Tongue (tissue), 1 donor: ENCODE measurements at regions not wholly inside any gene's neighbourhood (a gene's known extent, or its start where the extent isn't known, plus 50 kb on each side); places are given as distances from the start of the nearest gene placed in this dataset.

Experiments
- DNase-seq: peaks from one replicate; pipeline ENCODE4 v3.0.0-alpha.2; 2015

DNA sequence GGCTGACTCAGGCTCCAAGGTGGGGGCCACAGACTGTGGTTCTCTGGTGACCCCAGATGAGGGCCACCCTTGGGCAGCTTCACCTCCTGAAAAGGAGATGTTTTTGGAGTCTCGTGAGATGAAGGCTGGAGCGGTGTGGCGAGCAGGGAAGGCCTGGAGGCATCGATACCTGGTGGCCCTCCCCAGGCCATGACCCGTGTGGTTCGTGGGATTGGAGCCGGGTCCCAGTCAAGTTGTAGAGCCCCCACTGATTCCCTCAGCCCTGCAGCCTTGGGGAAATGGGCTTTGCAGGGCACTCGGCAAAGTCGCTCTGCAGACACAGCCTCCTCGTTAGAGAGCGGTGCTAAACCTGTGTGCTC, 1083.4 kb downstream of the BRD1 start:
- no peak for DNase-seq

DNA sequence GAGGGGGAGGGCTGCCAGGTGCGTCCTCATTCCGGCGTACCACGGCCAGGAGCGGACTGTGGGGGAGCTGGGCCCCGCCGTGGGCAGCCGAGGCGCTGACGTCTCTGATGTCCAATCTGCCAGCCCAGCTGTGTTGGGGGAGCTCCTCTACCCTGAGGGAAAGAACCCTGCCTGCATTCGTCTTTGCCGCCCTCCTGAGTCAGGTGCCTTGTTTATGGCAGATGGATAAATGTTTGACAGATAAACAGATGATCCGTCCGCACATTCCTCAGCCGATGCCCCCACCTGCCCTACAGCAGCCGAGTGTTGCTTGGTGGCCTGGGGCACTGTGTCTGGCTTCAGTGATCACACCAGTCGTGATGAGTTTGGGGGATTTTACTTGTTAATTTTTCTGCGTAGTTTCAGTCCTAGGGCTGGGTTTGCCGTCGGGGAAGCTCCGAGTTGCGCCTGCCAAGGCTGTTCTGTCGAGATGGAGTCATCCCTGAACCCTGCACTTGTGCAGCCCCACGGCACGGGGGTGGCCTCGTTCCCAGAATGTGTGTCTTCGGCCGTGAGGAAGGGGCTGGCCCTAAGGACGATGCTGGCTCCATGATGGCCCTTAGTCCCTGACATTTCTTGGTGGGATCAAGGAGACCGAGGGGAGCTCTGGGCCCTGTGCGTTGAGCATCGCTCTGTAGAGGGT, 1083.9 kb downstream of the BRD1 start:
- no peak for DNase-seq

DNA sequence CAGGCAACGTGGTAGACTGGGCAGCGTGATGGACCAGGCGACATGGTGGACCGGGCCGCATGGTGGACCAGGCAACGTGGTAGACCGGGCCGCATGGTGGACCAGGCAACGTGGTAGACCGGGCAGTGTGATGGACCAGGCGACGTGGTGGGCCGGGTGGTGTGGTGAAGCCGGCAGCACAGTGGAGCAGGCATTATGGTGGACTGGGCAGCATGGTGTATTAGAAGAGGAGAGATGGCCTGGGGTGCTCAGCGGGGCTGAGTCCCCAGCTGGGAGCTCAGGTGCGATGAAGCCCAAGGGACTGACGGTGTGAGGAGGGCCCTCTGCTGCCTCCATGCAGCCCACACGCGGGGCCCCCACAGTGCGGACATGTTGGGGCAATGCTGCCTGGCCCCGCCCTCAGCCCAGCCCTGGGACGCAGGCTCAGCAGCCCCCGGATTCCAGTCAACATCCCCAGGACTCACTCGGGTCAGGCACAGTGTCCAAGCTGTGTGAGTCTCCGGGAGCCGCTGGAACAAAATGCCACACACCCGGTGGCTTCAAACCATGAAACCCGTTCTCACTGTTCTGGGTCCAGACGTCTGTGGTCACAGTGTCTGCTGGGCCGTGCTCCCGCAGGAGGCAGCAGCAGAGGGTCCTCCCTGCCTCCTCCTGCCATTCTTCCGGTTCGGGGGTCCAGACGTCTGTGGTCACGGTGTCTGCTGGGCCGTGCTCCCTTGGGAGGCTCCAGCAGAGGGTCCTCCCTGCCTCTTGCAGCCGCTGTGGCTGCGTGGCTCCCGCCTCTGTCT, 1084.9 kb downstream of the BRD1 start:
- no peak for DNase-seq

DNA sequence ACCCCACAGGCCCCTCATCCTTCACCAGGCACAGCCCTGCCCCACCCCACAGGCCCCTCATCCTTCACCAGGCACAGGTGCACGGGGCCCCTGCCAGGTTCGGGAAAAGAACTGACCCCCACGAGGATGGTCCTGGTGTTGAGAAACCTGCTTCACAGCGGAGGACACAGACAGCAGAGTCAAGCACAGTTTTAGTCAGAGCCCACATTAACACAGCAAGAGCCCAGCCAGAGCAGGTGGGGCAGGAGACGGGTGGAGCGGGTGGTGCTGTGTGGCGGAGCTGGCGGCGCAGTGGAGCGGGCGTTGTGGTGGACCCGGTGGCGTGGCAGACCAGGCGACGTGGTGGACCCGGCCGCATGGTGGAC, 1085.5 kb downstream of the BRD1 start:
- DNase-seq, result no peak

DNA sequence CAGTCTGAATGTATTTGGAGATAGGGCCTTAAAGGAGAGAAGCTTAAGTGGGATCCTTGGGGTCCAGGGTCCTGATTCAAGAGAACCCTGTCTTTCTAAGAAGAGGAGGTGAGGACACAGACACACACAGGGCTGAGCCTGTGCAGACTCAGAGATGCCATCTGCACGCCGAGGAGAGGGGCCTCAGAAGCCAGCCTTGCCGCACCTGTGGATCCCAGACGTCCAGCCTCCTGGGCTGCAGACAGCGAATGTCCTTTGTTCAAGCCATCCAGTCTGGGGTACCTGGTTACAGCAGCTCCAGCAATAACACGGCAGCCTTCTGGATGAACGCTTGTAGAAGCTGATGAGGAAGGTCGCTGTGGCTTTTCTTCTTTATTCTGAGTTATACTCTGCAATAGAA, 1086.1 kb downstream of the BRD1 start:
- DNase-seq, result no peak

DNA sequence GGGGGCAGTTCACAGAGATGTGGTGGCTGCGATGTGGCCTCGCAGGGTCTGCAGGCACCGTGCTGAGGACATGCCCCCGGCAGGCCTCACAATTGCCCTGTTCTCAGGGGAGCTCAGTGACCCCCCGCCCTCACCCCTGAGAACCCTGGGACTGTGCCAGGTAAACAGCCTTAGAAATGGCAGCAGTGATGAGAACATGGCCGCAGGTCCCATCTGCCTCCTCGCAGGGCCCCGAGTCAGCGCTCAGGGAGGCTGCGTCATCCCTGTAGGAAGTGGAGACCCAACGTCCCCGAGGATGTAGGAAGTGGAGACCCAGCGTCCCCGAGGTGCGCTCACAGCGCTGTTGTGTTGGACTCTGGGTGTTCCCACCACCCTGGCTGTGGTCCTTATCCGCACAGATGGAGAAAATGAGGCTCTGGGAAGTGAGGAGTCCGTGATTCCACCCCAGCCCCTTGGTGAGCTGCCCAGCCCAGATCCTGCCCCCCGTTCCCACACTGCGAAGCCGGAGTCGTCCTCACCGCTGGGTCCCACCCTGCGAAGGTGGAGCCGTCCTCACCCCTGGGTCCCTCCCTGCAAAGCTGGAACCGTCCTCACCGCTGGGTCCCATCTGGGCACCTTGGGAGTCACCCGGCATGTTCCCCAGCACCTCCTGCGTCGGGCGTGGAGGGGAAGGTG, 1086.8 kb downstream of the BRD1 start:
- no peak for DNase-seq

DNA sequence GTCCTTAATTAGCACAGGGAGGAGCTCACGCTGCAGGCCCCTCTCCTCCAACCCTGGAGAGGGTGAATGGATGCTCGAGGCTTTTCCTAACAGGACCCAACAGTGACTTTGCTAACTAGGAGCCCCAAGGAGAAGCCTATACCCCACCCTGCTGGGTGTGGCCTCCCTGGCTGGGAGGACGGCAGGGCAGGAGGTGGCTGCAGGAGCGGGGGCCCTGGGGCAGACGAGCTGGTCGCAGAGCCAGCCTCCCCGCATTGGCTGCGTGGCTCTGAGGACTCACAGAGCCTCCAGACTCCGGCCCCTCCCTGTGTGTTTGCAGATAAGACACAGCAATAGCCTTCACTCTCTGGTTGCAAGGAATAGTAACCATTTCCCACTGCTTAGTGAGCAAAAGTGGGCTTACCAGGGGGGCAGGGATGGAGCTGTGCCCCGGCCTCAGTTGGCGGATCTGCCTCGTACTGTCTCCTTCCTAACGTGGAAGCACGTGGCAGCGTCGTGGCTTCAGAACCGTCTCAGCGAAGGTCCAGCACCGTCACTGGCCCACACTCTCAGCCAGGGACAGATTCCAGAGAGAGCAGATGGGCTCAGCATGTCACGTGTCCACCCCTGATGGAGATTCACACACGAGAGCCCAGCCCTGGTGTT, 1087.5 kb downstream of the BRD1 start:
- DNase-seq, result no peak

DNA sequence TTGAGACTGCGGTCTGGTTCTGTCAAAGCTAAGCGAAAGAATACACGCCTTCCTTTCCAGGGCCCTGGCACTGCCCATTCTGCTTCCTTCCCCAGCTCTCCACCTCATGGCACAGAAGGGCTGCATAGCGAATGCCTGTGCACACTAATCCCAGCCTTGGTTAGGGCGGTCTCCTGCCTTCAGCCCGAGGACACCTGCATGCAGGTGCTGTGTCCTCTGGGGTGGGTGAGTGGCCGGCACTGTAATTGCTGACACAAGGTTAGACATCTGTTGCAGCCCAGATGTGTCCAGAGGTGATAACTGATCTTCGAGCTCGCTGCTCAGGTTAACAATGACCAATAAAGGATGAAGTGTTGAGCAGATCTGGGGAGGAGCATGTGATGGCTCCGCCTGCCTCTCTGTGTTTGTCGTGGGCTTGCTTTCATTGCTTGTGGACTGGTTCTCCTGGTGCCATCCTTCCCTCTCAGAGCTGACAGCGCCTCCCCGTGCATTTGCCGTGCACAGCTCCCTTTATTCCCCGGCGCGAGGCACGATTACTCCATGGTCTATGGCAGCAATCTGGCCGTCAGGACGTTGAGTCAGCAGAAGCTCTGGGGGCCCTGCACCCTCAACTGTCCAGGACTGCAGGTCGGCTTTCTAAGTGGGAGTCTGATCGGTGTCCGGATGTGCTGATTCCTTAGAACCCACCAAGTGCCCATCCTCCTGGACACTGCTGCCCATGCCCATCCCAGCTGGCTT, 1088.2 kb downstream of the BRD1 start:
- DNase-seq, result no peak

DNA sequence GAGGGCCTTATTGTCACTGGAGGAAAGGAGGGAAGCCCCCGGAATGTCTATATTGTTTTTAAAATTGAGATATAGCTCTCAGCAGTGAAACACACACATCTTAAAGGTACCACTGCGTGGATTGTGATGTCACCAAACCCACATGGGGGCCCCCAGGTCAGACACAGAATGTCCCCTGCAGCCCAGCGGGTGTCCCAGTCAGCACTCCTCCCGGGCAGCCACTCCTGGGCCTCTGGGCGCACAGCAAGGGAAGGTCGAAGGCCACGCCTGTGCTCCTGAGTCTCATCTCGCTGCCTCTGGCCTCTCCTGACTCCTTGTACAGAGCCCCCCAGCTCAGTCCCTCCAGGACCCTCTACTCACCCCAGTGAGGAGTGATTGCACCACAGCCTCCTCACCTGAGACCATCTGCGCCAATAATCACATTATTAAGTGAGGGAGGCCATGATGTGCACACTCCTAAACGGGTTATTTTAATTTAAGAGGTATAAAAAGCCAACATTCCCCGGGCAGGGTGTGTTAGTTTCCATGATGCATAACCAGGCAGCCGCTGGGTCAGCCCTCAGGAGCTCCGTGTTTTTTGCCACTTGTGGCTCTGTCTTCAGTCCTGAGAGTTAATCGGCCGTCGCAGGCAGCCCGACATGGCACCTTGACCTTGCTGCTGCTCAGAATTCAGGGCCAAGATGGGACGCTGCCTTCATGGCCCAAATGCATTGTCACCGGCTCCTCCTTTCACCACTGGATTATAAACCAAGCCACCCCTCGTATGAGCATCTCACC, 1089.3 kb downstream of the BRD1 start:
- DNase-seq, result no peak

DNA sequence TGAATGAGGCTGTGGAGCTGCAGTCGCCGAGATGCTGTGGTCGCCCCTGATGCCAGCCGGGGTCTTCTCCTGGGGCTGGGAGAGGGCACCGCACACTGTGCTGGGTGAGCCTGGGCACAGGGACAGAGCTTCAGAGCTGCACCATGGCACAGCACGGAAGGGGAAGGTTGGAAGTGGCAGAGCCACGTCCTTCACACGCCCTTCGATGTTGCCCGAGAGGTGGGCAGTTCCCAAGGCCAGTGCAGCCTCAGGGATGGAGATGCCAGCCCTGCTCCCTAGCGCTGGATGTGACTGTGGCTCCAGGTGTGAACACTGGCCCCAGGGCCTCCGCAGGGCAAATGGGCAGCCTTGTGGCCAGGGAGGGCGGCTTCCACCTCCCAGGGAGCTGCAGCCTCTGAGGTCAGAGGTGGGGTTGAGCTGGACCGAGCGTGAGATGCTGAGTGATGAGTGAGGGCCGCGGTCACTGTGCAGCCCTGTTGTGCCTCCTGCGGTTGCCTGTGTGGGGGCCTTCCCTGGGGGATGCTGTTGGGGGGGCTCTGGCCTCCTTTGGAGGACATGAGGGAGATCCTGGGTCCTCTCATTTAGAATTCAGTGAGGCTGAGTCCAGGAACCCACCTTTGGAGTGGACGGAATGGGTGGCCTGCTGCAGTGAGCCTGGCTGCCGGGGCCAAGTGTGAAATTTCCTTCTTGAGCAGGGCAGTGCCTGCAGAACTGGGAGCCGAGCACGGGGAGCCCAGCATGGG, 1090.0 kb downstream of the BRD1 start:
- DNase-seq, result no peak

DNA sequence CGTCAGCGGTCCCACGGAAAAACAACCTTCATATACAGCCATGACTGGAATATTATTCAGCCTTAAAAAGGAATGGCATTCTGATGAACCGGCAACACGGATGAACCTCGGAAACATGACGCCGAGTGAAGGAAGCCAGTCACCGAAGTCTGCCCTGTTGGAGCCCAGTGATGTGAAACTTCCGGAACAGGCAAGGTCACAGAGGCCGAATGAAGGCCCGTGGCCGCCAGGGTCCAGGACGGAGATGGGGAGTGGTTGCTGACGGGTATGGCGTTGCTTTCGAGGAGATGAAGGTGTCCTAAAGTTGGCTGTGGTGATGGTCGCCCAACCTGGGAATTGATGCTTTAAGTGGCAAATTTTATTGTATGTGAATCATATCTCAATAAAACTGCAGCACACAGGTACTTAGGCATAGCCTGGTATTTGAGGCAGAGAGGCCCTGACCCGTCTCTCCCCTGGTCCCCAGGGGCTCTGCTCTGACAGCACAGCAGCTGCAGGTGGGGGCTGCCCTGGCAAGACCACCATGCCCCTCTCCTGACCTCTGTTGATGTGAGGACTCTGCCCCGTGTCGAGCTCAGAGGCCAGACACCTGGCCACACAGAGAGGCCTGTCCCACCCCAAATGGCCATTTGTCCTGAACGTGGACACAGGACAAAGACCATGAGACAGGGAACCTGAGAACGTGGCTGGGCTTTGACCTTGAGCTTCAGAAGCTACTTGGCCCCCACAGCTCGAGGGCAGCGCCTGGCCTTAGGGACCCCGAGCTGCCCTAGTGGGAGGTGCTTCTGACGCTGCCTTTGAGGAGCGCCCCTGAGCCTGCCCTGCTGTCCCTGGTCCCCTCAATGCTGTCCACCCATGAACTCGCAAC, 1090.8 kb downstream of the BRD1 start:
- no peak for DNase-seq

DNA sequence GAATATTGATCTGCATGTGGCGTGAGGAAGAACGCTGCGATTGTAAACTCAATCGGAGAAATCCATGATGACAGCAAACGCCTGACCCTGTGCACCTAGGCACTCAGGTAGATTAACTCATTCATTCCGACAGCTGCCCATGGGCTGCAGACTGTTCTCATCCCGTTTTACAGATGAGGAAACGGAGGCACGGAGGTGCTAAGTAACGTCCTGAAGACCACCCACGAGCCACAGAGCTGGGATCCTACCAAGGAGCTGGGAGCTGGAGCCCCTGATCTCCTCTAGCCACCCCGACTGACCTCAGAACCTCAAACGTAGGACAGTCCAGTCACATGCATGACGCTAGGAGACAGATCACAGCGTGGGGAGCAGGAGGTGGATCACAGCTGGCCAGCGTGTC, 1092.7 kb downstream of the BRD1 start:
- DNase-seq, result no peak

DNA sequence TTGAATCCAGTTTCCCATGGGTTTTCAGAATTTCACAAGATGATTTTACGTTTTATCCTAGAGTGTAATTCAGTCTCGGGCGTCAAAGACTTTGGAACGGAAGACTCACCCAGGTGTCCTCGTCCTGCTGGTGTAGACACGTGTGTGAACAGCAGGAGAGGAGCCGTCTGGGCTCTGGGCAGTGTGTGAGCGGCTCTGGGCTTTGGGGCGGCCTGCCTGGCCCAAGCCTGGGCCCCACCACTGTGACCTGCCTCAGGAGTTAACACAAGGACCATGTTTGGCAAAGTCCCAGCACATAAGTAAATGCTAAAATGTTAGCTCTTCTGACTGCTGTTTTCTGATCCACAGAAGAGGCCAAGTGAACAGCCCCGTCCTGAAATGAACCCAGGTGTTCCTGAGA, 1093.3 kb downstream of the BRD1 start:
- no peak for DNase-seq

DNA sequence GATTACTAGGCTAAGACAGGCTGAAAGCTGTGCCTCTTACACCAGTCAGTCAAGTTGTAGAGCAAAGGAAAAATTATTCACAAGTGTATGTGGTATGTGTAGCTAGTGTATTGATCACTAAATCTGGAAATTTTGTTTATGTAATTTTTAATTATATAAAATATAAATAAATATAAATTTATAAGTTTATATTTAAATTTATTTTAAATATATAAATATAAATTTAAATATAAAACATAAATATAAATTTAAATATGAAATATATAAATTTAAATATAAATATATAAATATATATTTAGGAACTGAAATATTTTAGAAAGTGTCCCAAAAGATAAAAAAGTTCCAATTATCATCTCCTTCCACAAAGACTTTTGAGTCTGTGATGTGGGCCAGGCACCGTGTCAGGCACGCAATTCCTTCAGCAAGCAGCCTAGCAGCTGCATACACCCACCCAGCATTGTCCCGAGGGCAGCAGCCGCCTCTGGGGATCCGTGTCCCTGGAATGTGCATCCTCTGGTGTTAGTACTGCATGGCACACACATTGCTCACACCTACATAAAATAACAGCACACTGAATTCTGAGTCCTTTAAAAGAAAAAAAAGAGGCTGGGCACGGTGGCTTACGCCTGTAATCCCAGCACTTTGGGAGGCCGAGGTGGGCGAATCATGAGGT, 1098.0 kb downstream of the BRD1 start:
- DNase-seq, result no peak

DNA sequence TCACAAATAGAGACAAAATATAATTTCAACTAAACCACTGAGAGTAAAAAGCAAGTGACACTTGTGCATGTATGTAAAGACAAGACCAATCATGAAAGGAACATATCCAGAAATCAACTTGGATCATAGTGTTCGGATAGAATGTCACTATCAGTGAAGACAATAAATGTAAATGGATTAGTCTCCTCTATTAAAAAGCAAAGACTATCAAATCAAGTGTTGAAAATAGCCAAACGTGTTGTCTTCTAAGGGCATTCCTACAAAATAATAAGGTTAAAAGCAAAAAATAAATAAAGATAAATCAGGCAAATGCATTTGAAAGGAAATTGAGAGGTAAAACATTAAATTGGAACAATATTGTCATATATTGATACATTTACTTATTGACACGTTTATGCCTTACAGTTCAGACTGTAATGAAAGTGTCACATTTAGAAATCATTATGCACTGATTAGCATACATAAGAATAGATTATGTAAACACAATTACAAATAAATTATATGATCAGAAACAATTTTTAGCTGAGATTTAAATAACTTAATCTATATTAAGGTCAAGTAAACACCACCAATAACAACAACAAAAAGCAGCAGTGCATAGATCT, 1100.1 kb downstream of the BRD1 start:
- no peak for DNase-seq

DNA sequence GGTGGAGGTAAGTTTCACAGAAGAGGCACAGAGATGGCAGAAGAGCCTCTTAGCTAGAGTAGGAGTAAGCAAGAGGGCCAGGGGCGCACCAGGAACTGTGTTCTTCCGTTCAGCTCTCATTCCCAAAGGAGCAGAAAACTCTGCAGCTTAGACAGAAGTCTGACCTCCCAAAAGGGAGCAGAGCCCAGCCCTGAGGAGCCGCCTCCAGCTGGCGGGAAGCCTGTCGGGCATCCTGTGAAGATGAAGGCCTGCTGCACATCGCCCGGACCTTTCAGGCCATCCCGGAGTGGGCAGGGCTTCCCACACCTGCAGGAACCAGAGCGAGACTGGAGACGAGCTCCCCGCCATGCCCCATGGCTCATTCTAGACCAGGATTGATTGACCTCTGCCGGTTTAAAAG, 1102.8 kb downstream of the BRD1 start:
- DNase-seq, result no peak

DNA sequence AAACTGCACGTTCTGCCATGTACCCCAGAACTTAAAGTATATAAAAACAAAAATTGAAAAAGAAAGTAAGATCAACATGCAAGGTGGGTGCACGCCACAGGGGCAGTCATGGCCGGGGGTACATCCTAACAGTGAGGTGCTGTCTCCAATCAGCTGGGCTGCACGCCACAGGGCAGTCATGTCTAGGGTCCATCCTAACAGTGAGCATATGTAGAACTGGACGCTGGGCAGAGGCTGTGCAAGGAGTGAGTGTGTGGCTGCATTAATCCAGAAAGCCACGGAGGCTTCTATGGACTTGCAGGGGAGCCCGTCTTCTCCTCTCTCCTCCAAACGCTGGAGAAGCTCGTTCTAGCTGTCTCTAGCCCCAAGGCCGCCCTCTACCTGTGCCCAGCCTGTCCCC, 1105.0 kb downstream of the BRD1 start:
- DNase-seq, result no peak

DNA sequence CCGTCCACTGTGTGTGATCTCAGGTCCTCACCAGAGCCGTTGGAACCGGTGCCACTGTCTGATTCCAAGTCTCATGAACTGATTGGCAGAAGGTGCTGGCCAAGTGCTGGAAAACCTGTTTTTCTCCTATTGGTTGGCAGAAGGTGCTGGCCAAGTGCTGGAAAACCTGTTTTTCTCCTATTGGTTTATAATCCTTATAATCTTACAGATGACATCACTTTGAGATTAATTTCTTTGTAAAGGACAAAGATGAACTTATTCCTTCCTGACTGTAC, 1106.3 kb downstream of the BRD1 start:
- DNase-seq, result peak; percentile 43
